K562 (cell line): ENCODE measurements at regions not wholly inside any gene's neighbourhood (a gene's known extent, or its start where the extent isn't known, plus 50 kb on each side); places are given as distances from the start of the nearest gene placed in this dataset.

Source experiments
- ATAC-seq: fragments of 200-7000 bp; cut with Tn5 transposase; 3 replicates; pipeline ENCODE4 v1.9.1; 2020; ENCODE audit warnings: moderate library complexity
- BruUV-seq: library from RNA; stranded (reverse); fragments of 400-500 nt; replicated peaks from 2 replicates; lab custom pipeline; 2021; lab: Mats Ljungman, UMichigan
- CTCF ChIA-PET: fragments of 300-600 bp; formaldehyde crosslinking; extraction: SDS; loops from one replicate; lab custom pipeline; 2021; ENCODE audit warnings: low intra/inter-chr PET ratio; lab: Yijun Ruan, JAX
- POLR2A ChIA-PET: fragments of 300-600, 350-650 bp; sonication (Branson Sonifier 250); formaldehyde crosslinking; extraction: SDS; loops from one replicate; lab custom pipeline; 2021; ENCODE audit warnings: antibody characterized with exemption, inconsistent platforms; lab: Yijun Ruan, JAX
- DNase-seq, 4 experiments: peaks; one replicate each; pipeline versions ENCODE4 v3.0.0 to v3.0.0-alpha.2; 2011 to 2018; ENCODE audit warnings: low spot score in 3 of 4, mixed read lengths in 3 of 4; ENCODE audit errors: extremely low read depth in 1 of 4
- FAIRE-seq: peaks from 2 replicates; lab custom pipeline; 2011; peaks lifted over from hg19 to GRCh38; lab: Jason Lieb, UNC
- H2AFZ ChIP-seq: 2 replicates; pipeline ENCODE4 v1.6.0; 2011; ENCODE audit warnings: low read depth, low read length, control low read depth, inconsistent platforms
- H3K27ac ChIP-seq: fragments of 200-600 bp; 3 replicates; pipeline ENCODE4 v1.8.0; 2011; ENCODE audit warnings: low read depth, mild to moderate bottlenecking, control low read depth, inconsistent platforms, low read length, moderate library complexity, mixed read lengths; ENCODE audit errors: extremely low read depth
- H3K27me3 ChIP-seq, 2 experiments: fragments of 300-600 bp in 1 of 2; 2 replicates in 1 of 2; 3 replicates in 1 of 2; pipeline versions ENCODE4 v1.6.0 to v1.8.0; 2011; ENCODE audit warnings: inconsistent platforms in 2 of 2, low read length in 2 of 2, mild to moderate bottlenecking in 1 of 2, mixed read lengths in 1 of 2, moderate library complexity in 1 of 2; ENCODE audit not compliant: control insufficient read depth in 2 of 2, insufficient read depth in 2 of 2
- H3K36me3 ChIP-seq: fragments of 300-600 bp; 3 replicates; pipeline ENCODE4 v1.8.0; 2011; ENCODE audit warnings: mild to moderate bottlenecking, low read length, inconsistent platforms; ENCODE audit not compliant: control insufficient read depth, insufficient read depth
- H3K4me1 ChIP-seq, 2 experiments: fragments of 200-600 bp in 1 of 2; replicated peaks in 1 of 2; 2 replicates in 1 of 2; 3 replicates in 1 of 2; pipeline versions ENCODE4 v1.5.1 to v1.8.0; 2011; ENCODE audit warnings: inconsistent platforms in 2 of 2, low read length in 2 of 2, mild to moderate bottlenecking in 1 of 2, mixed read lengths in 1 of 2, moderate library complexity in 1 of 2; ENCODE audit not compliant: control insufficient read depth in 2 of 2, insufficient read depth in 2 of 2
- H3K4me2 ChIP-seq: 2 replicates; pipeline ENCODE4 v1.6.1; 2011; ENCODE audit warnings: low read length, control low read depth, inconsistent platforms, mixed read lengths; ENCODE audit not compliant: insufficient read depth
- H3K4me3 ChIP-seq: fragments of 200-600 bp; sonication (generic), shearing (Covaris generic); 2 replicates; pipeline ENCODE4 v1.5.1; 2016; ENCODE audit warnings: control low read depth, inconsistent platforms
- H3K79me2 ChIP-seq: fragments of 200-600 bp; 3 replicates; pipeline ENCODE4 v1.8.0; 2011; ENCODE audit warnings: low read length, inconsistent platforms; ENCODE audit not compliant: control insufficient read depth, insufficient read depth
- H3K9ac ChIP-seq, 2 experiments: 2 replicates each; pipeline versions ENCODE4 v1.6.0 to v1.6.1; 2011; ENCODE audit warnings: low read depth in 2 of 2, low read length in 2 of 2, control low read depth in 1 of 2, inconsistent platforms in 1 of 2, mild to moderate bottlenecking in 1 of 2, mixed read lengths in 1 of 2; ENCODE audit not compliant: insufficient read depth in 1 of 2
- H3K9me1 ChIP-seq: one replicate; pipeline ENCODE4 v1.6.0; 2011; ENCODE audit warnings: inconsistent platforms, mild to moderate bottlenecking, low read length, moderate library complexity; ENCODE audit not compliant: control insufficient read depth, insufficient read depth
- H3K9me3 ChIP-seq: replicated peaks from 2 replicates; pipeline ENCODE4 v1.5.1; 2011; ENCODE audit warnings: low read depth, low read length, inconsistent platforms; ENCODE audit not compliant: control insufficient read depth, insufficient read depth
- H4K20me1 ChIP-seq: replicated peaks from 2 replicates; pipeline ENCODE4 v1.6.1; 2011; ENCODE audit warnings: low read length, inconsistent platforms, mixed read lengths; ENCODE audit not compliant: control insufficient read depth, insufficient read depth
- CEBPB ChIP-seq: fragments of 450-650 bp; IDR thresholded peaks from 2 replicates; pipeline ENCODE4 v1.6.1; 2016; ENCODE audit warnings: missing genetic modification characterization, missing compliant biosample characterization
- CLOCK ChIP-seq: fragments of 250-450 bp; sonication (Bioruptor Pico); IDR thresholded peaks from 2 replicates; pipeline ENCODE4 v1.4.0; 2020; ENCODE audit warnings: mild to moderate bottlenecking, moderate library complexity, borderline replicate concordance
- DMBX1 ChIP-seq: fragments of 250-450 bp; sonication (Bioruptor Pico); IDR thresholded peaks from 2 replicates; pipeline ENCODE4 v1.8.0; 2022; ENCODE audit warnings: inconsistent platforms, mild to moderate bottlenecking, moderate library complexity, borderline replicate concordance
- PHTF2 ChIP-seq: fragments of 250-450 bp; sonication (Bioruptor Pico); IDR thresholded peaks from 2 replicates; pipeline ENCODE4 v1.5.0; 2021; ENCODE audit warnings: mild to moderate bottlenecking
- RAD21 ChIP-seq, 2 experiments: fragments of 250-450 bp in 1 of 2; fragments of 450-650 bp in 1 of 2; sonication (Bioruptor Pico) in 1 of 2; formaldehyde crosslinking in 1 of 2; IDR thresholded peaks in 1 of 2; conservative IDR thresholded peaks in 1 of 2; 2 replicates each; pipeline versions ENCODE4 v1.4.0 to v1.8.0; 2020 to 2022; ENCODE audit warnings: mild to moderate bottlenecking in 2 of 2, moderate library complexity in 1 of 2
- ZNF316 ChIP-seq: fragments of 450-650 bp; IDR thresholded peaks from 2 replicates; pipeline ENCODE4 v1.6.1; 2016
- ZNF518B ChIP-seq: fragments of 250-450 bp; sonication (Bioruptor Pico); IDR thresholded peaks from 2 replicates; pipeline ENCODE4 v1.5.0; 2021; ENCODE audit warnings: mild to moderate bottlenecking, moderate library complexity
- ZNF589 ChIP-seq: fragments of 200-800 bp; sonication (Bioruptor generic); IDR thresholded peaks from 2 replicates; pipeline ENCODE4 v1.6.1; 2016; ENCODE audit warnings: low read depth, missing genetic modification characterization, missing compliant biosample characterization
- WGBS: fragments of 100-300 bp; shearing (Covaris generic); methylation state at CpG from one replicate; pipeline ENCODE4 v1.1.6; 2016; ENCODE audit warnings: low coverage, mixed read lengths; ENCODE audit not compliant: insufficient coverage; ENCODE audit errors: missing lambda C conversion rate; 5-methylcytosine and 5-hydroxymethylcytosine counted together
- in situ Hi-C: fragments of 300-500 bp; cut with MboI; formaldehyde crosslinking; loops from 4 replicates; pipeline ENCODE4 v1.15.0; 2018; ENCODE audit warnings: inconsistent platforms, mixed read lengths
- intact Hi-C: fragments of 100-400 bp; cut with micrococcal nuclease; formaldehyde crosslinking; loops from 2 replicates; pipeline ENCODE4 v1.14.2; 2022
- TF ChIP-seq, protein P1 (sequence below), 3 experiments: fragments of 200-800 bp in 1 of 3; sonication (Bioruptor generic) in 1 of 3; sonication (generic) in 1 of 3; formaldehyde crosslinking in 1 of 3; IDR thresholded peaks; 2 replicates each; pipeline versions ENCODE4 v1.6.1 to v1.8.0; 2016 to 2022; ENCODE audit warnings: mild to moderate bottlenecking in 2 of 3, missing compliant biosample characterization in 2 of 3, missing genetic modification characterization in 2 of 3, missing genetic modification reagents in 1 of 3
- TF ChIP-seq, protein P2 (sequence below): fragments of 250-450 bp; sonication (Bioruptor Pico); IDR thresholded peaks from 2 replicates; pipeline ENCODE4 v1.8.0; 2021; ENCODE audit warnings: moderate library complexity, mild to moderate bottlenecking, inconsistent platforms
- TF ChIP-seq, protein P3 (sequence below): fragments of 450-650 bp; IDR thresholded peaks from 2 replicates; pipeline ENCODE4 v1.6.1; 2017; ENCODE audit warnings: antibody characterized with exemption

GRCh38 chr13:111645598-111646455, 325.4 kb downstream of the TEX29 start:
- H3K9me3 ChIP-seq: no peaks in the 10 kb centered on the region
- ChIA-PET CTCF (no interaction called here), POLR2A (no interaction called here)
- no peak overlapping the region for H3K9ac ChIP-seq
- no peak for DNase-seq
- no TSS peak for BruUV-seq
- H4K20me1 ChIP-seq: no peaks in the 10 kb centered on the region
- H3K27me3 ChIP-seq: peaks cover 0 to 12% of the 10 kb centered on the region in 2 experiments; a peak in 2 of 5 replicates
- no peak overlapping the region for H3K4me3 ChIP-seq
- H3K27ac ChIP-seq: no peak overlapping the region
- no peak overlapping the region for H3K4me2 ChIP-seq
- ATAC-seq: no peak
- no peak overlapping the region for H2AFZ ChIP-seq
- intact Hi-C loops (no loop called here), in situ Hi-C loops (no loop called here)
- WGBS: 0% methylated on average over 18 of the region's 27 CpGs
- no peaks in the 10 kb centered on the region for H3K9me1 ChIP-seq
- H3K79me2 ChIP-seq: no peaks in the 10 kb centered on the region
- H3K36me3 ChIP-seq: no peaks in the 10 kb centered on the region
- FAIRE-seq: no peak
- H3K4me1 ChIP-seq: no peaks in the 10 kb centered on the region
- TF ChIP-seq RAD21 (CRISPR knock-in tag; conservative IDR thresholded peaks at IDR 0.05 in 1 of 2, IDR thresholded peaks at IDR 0.05 in 1 of 2): no peak
- TF ChIP-seq, protein P1, sequence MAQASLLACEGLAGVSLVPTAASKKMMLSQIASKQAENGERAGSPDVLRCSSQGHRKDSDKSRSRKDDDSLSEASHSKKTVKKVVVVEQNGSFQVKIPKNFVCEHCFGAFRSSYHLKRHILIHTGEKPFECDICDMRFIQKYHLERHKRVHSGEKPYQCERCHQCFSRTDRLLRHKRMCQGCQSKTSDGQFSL (CRISPR knock-in tag; IDR thresholded peaks at IDR 0.05): no peak
- TF ChIP-seq, protein P1 (tag; IDR thresholded peaks at IDR 0.05): no peak
- TF ChIP-seq ZNF589 (CRISPR knock-in tag): no peak
- TF ChIP-seq, protein P2, sequence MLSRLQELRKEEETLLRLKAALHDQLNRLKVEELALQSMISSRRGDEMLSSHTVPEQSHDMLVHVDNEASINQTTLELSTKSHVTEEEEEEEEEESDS (CRISPR knock-in tag): no peak
- TF ChIP-seq ZNF518B: no peak
- TF ChIP-seq ZNF316: no peak
- no peak for TF ChIP-seq CEBPB (tag)
- TF ChIP-seq CLOCK: no peak
- TF ChIP-seq, protein P3, sequence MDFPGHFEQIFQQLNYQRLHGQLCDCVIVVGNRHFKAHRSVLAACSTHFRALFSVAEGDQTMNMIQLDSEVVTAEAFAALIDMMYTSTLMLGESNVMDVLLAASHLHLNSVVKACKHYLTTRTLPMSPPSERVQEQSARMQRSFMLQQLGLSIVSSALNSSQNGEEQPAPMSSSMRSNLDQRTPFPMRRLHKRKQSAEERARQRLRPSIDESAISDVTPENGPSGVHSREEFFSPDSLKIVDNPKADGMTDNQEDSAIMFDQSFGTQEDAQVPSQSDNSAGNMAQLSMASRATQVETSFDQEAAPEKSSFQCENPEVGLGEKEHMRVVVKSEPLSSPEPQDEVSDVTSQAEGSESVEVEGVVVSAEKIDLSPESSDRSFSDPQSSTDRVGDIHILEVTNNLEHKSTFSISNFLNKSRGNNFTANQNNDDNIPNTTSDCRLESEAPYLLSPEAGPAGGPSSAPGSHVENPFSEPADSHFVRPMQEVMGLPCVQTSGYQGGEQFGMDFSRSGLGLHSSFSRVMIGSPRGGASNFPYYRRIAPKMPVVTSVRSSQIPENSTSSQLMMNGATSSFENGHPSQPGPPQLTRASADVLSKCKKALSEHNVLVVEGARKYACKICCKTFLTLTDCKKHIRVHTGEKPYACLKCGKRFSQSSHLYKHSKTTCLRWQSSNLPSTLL: no peak
- TF ChIP-seq PHTF2: no peak
- TF ChIP-seq DMBX1 (CRISPR knock-in tag): no peak
